MCF 10A (cell line): ENCODE measurements at regions not wholly inside any gene's neighbourhood (a gene's known extent, or its start where the extent isn't known, plus 50 kb on each side); places are given as distances from the start of the nearest gene placed in this dataset.
"Not testable (repeated sequence)": the region's sequence is repeated elsewhere in the genome, so short reads cannot be mapped to it uniquely, and the experiment has no call there.

Experiments used
- BruUV-seq: library from RNA; stranded (reverse); fragments of 400-500 nt; replicated peaks from 2 replicates; lab custom pipeline; 2021; lab: Mats Ljungman, UMichigan
- CTCF ChIA-PET: fragments of 300-600 bp; sonication (Branson Sonifier 250); formaldehyde crosslinking; extraction: SDS; loops from one replicate; lab custom pipeline; 2021; ENCODE audit warnings: antibody characterized with exemption, inconsistent platforms; lab: Yijun Ruan, JAX
- POLR2A ChIA-PET: fragments of 300-600, 350-650 bp; sonication (Branson Sonifier 250); formaldehyde crosslinking; extraction: SDS; loops from one replicate; lab custom pipeline; 2020; ENCODE audit warnings: antibody characterized with exemption, inconsistent platforms; lab: Yijun Ruan, JAX
- DNase-seq: peaks from one replicate; pipeline ENCODE4 v3.0.0-alpha.2; 2018; ENCODE audit not compliant: unreplicated experiment
- H3K27ac Mint-ChIP-seq: one replicate; pipeline ENCODE4 v1.8.0; 2022; ENCODE audit warnings: mild to moderate bottlenecking, low read depth, mixed read lengths; ENCODE audit not compliant: unreplicated experiment
- H3K27me3 Mint-ChIP-seq: one replicate; pipeline ENCODE4 v1.8.0; 2022; ENCODE audit warnings: mixed read lengths; ENCODE audit not compliant: insufficient read depth, unreplicated experiment
- H3K36me3 Mint-ChIP-seq: one replicate; pipeline ENCODE4 v1.8.0; 2022; ENCODE audit warnings: mild to moderate bottlenecking, moderate library complexity, mixed read lengths; ENCODE audit not compliant: insufficient read depth, unreplicated experiment
- H3K4me1 Mint-ChIP-seq: one replicate; pipeline ENCODE4 v1.8.0; 2022; ENCODE audit warnings: mixed read lengths; ENCODE audit not compliant: insufficient read depth, unreplicated experiment
- H3K4me3 Mint-ChIP-seq: one replicate; pipeline ENCODE4 v1.8.0; 2022; ENCODE audit warnings: mild to moderate bottlenecking, moderate library complexity, mixed read lengths; ENCODE audit not compliant: unreplicated experiment
- H3K9me3 Mint-ChIP-seq: one replicate; pipeline ENCODE4 v1.8.0; 2022; ENCODE audit warnings: mixed read lengths; ENCODE audit not compliant: unreplicated experiment
- intact Hi-C: fragments of 100-400 bp; cut with micrococcal nuclease; formaldehyde crosslinking; loops from 2 replicates; pipeline ENCODE4 v1.14.1; 2022
- TF ChIP-seq, protein P1 (sequence below): fragments of 200-600 bp; IDR thresholded peaks from one replicate; pipeline ENCODE4 v1.8.0; 2022; ENCODE audit warnings: antibody characterized with exemption, mild to moderate bottlenecking; ENCODE audit not compliant: unreplicated experiment

DNA sequence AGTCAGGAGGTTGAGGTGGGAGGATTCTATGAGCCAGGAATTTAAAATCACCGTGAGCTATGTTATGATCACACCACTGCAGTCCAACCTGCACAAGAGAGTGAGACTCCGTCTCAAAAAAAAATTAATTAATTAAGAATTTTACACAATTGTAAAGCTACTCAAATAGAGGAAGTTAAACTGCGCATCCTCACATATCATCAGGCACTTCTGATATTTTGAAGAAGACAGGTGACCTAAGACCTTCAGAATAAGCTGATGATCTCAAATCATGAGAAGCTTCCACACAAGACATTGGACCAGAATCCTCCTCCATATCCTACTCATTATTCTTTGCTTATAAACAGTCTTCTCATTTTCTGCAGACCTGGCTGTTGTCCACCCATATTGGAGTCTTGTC is 800.9 kb downstream of the TMEM121 start:
- ChIA-PET CTCF (interaction anchor here (0.6 kb wide), 2 partner anchors 48 to 236 kb away, joined by 3 to 7 read pairs; no protein-coding TSS in a partner anchor), POLR2A (no interaction called here)
- Mint-ChIP-seq H3K4me1 (no peaks in the 10 kb centered on the region), H3K36me3 (no peaks in the 10 kb centered on the region), H3K4me3 (no peak overlapping the region), H3K9me3 (no peaks in the 10 kb centered on the region), H3K27ac (no peak overlapping the region), H3K27me3 (peaks cover 76% of the 10 kb centered on the region)
- BruUV-seq, result no TSS peak
- DNase-seq, result no peak
- TF ChIP-seq, protein P1, sequence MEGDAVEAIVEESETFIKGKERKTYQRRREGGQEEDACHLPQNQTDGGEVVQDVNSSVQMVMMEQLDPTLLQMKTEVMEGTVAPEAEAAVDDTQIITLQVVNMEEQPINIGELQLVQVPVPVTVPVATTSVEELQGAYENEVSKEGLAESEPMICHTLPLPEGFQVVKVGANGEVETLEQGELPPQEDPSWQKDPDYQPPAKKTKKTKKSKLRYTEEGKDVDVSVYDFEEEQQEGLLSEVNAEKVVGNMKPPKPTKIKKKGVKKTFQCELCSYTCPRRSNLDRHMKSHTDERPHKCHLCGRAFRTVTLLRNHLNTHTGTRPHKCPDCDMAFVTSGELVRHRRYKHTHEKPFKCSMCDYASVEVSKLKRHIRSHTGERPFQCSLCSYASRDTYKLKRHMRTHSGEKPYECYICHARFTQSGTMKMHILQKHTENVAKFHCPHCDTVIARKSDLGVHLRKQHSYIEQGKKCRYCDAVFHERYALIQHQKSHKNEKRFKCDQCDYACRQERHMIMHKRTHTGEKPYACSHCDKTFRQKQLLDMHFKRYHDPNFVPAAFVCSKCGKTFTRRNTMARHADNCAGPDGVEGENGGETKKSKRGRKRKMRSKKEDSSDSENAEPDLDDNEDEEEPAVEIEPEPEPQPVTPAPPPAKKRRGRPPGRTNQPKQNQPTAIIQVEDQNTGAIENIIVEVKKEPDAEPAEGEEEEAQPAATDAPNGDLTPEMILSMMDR, result no peak
- intact Hi-C loops, result no loop called here

DNA sequence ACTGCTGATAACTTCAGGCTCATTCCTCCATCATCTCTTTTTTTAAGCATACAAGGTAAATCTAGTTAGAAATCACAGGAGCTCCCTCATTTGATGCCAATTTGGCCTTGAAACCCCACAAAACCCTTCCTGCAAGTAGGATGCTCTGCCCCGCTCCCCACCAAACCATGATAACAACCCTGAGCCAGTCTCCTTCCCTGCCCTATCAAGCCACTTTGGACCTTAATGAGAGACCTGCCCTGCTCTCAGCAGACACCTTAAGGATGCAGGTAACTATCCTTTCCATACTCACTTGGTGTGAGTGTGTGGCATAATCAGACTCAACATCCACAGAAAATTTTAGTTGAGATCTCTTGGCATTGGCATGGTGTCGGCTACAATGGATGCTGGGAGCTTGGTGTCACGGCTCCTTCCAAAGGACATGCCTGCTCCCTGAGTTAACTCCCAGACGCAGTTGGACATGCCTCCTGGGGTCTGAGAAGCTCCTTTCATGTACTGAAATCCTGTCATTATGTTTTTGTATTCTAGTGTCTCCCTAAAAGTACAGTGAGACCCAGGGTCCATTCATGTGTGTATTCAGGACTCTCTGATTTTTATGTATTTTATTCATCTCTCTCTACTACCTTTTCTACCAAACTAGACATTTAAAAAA is 801.4 kb downstream of the TMEM121 start:
- POLR2A ChIA-PET, H3K27ac Mint-ChIP-seq, DNase-seq, BruUV-seq, intact Hi-C loops, H3K4me3 Mint-ChIP-seq, H3K4me1 Mint-ChIP-seq, H3K9me3 Mint-ChIP-seq, H3K36me3 Mint-ChIP-seq: not testable (repeated sequence)
- CTCF ChIA-PET, result interaction anchor here (0.6 kb wide), 1 partner anchor 236 kb away, joined by 7 read pairs; no protein-coding TSS in a partner anchor
- H3K27me3 Mint-ChIP-seq, result peaks cover 71% of the 10 kb centered on the region

DNA sequence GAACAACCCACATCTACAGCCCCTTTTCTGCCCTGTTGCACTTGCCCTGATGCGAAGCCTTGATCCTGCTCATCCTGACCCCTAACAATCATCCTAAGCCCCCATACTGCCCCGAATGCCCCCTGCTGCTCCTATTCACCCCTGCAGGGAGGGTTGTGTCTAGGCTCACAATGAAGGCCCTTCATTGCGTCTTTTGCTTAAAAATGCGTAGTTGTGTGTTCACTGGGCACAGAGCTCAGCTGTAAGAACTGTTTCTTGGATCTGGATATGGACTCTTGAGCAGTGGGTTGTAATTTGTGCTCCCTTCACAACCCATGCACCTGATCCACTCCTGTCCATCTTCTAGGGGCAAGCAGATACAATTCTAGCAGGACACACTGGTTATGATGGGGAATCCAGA is 802.9 kb downstream of the TMEM121 start:
- POLR2A ChIA-PET, BruUV-seq, H3K9me3 Mint-ChIP-seq, H3K4me1 Mint-ChIP-seq, DNase-seq, H3K27ac Mint-ChIP-seq, CTCF ChIA-PET, H3K36me3 Mint-ChIP-seq, intact Hi-C loops, H3K4me3 Mint-ChIP-seq: not testable (repeated sequence)
- H3K27me3 Mint-ChIP-seq, result peaks cover 66% of the 10 kb centered on the region

DNA sequence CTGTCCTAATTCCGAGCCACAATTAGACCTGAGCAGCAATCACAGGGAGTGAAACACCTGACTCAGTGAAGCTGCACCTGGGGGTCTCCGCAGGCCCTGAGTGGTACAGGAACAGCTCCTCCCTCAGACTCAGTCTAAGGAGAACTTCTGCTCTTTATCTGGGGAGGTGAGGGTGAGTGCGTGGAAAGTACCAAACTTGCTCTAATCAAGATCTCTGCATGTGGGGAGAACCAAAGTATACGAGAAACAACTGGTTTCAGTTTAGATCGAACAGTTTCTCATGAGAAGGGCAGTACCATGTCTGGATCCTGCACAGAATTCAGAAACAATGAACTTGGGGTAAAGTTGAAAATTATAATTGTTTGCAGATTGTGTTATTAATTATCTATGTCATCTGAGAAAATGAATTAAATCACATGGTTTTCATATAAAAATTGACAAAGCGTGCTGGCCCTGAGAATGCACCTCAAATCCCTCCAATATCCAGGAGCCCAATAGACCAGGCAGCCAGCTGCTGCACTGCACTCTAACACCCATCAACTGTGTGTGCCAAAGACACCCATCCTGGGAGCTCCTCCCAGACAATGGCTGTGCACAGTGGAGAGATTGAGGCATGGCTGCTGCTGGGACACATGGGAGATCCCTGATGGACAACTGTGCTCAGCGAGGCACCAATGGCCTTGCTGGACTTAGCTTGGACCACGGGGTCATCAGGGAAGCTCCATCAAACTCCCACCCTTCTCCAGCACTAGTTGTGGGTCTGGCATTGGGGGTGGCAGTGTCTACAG is 803.8 kb downstream of the TMEM121 start:
- intact Hi-C loops, POLR2A ChIA-PET, H3K36me3 Mint-ChIP-seq, DNase-seq, H3K4me1 Mint-ChIP-seq, H3K27ac Mint-ChIP-seq, BruUV-seq, H3K4me3 Mint-ChIP-seq, CTCF ChIA-PET, H3K9me3 Mint-ChIP-seq: not testable (repeated sequence)
- peaks cover 66% of the 10 kb centered on the region for H3K27me3 Mint-ChIP-seq

DNA sequence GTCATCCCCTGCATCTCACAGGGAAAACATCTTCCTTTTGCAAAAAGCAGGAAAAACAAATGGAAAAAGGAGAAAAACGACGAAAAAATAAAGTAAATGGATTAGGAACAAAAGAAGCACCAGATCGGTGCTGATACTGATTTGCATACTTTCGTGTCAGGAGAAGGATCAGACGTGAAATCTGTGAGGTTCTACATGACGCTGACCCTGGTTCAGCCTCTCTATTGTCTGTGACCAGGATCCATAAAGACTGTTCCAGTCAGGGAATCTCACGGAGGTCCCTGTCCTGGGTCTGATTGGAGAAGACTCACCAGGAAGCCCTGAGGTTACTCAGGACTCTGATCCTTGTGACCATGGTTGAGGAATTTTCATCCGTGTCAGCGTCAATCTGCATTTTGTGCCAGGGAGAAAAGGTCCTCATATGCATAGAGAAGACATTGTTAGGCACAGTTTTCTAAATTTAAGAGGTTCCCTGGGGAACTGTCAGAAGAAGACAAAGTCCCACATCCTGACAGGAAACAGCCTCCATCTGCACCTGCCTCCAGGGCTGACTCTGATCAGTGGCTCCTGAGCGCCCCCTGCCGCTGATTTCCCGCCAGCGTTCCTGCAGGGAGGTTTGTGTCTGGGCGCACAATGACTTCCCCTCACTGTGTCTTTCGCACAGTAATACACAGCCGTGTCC is 808.2 kb downstream of the TMEM121 start:
- DNase-seq, H3K4me3 Mint-ChIP-seq, H3K4me1 Mint-ChIP-seq, intact Hi-C loops, H3K36me3 Mint-ChIP-seq, H3K27ac Mint-ChIP-seq, POLR2A ChIA-PET, H3K9me3 Mint-ChIP-seq, BruUV-seq: not testable (repeated sequence)
- H3K27me3 Mint-ChIP-seq, result peaks cover 25% of the 10 kb centered on the region
- TF ChIP-seq, protein P1, result peak; percentile 47
- CTCF ChIA-PET, result interaction anchor here (0.6 kb wide), 1 partner anchor 1121 kb away, joined by 3 read pairs; no protein-coding TSS in a partner anchor

DNA sequence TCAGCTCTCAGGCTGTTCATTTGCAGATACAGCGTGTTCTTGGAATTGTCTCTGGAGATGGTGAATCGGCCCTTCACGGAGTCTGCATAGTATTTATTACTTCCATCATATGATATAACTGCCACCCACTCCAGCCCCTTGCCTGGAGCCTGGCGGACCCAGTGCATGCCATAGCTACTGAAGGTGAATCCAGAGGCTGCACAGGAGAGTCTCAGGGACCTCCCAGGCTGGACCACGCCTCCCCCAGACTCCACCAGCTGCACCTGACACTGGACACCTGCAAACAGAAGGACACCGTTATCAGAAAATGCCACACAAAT is 808.7 kb downstream of the TMEM121 start:
- peaks cover 25% of the 10 kb centered on the region for H3K27me3 Mint-ChIP-seq
- CTCF ChIA-PET, result interaction anchor here (0.6 kb wide), 1 partner anchor 1121 kb away, joined by 3 read pairs; no protein-coding TSS in a partner anchor
- DNase-seq, H3K4me1 Mint-ChIP-seq, H3K9me3 Mint-ChIP-seq, H3K27ac Mint-ChIP-seq, intact Hi-C loops, POLR2A ChIA-PET, H3K4me3 Mint-ChIP-seq, H3K36me3 Mint-ChIP-seq, BruUV-seq: not testable (repeated sequence)

DNA sequence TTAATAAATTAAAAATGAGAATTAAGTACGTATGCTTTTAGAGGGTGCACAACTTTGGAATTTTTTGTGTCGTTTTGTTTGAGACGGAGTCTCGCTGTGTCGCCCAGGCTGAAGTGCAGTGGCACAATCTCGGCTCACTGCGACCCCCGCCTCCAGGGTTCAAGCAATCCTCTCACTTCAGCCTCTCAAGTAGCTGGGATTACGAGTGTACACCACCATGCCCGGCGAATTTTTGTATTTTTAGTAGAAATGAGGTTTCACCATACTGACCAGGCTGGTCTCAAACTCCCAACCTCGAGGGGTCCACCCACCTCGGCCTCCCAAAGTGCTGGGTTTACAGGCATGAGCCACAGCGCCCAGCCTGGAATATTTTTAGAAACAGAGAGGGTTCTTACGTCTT is 812.4 kb downstream of the TMEM121 start:
- H3K9me3 Mint-ChIP-seq, H3K4me1 Mint-ChIP-seq, H3K4me3 Mint-ChIP-seq, intact Hi-C loops, DNase-seq, H3K27ac Mint-ChIP-seq, H3K36me3 Mint-ChIP-seq, BruUV-seq, CTCF ChIA-PET, POLR2A ChIA-PET: not testable (repeated sequence)
- peaks cover 44% of the 10 kb centered on the region for H3K27me3 Mint-ChIP-seq
